GM19463 (cell line): ENCODE measurements at regions not wholly inside any gene's neighbourhood (a gene's known extent, or its start where the extent isn't known, plus 50 kb on each side); places are given as distances from the start of the nearest gene placed in this dataset.
"Not testable (repeated sequence)": the region's sequence is repeated elsewhere in the genome, so short reads cannot be mapped to it uniquely, and the experiment has no call there.

ENCODE experiments used
- ATAC-seq: cut with Tn5 transposase; IDR thresholded peaks from one replicate; pipeline ENCODE4 v1.9.1; 2021; ENCODE audit warnings: mild to moderate bottlenecking, moderate library complexity; ENCODE audit not compliant: unreplicated experiment

GRCh38 chr2:190005513-190005912 is 57.0 kb downstream of the MSTN start:
- no peak for ATAC-seq

GRCh38 chr2:189999661-190000060 is 62.9 kb downstream of the MSTN start:
- ATAC-seq, result no peak

GRCh38 chr2:189998665-189999064 is 63.9 kb downstream of the MSTN start:
- ATAC-seq, result not testable (repeated sequence)

- no peak for ATAC-seq
Measured at GRCh38 chr2:189997016-189997415, 65.5 kb downstream of the MSTN start.

- no peak for ATAC-seq
Measured at GRCh38 chr2:189995679-189996078, 66.8 kb downstream of the MSTN start.

- no peak for ATAC-seq
Measured at GRCh38 chr2:189982780-189983394, 79.6 kb downstream of the MSTN start.

GRCh38 chr2:189982087-189982486 is 80.4 kb downstream of the MSTN start:
- no peak for ATAC-seq

- not testable (repeated sequence) for ATAC-seq
Measured at GRCh38 chr2:189976488-189976887, 86.0 kb downstream of the MSTN start.

GRCh38 chr2:189960346-189960745 is 102.2 kb downstream of the MSTN start:
- no peak for ATAC-seq

GRCh38 chr2:189959450-189959849 is 103.1 kb downstream of the MSTN start:
- ATAC-seq, result no peak

GRCh38 chr2:189954989-189955388 is 107.5 kb downstream of the MSTN start:
- peak; percentile 57 for ATAC-seq

GRCh38 chr2:189952536-189953109 is 109.9 kb downstream of the MSTN start:
- peak; percentile 84 for ATAC-seq

- no peak for ATAC-seq
Measured at GRCh38 chr2:189951791-189952535, 110.6 kb downstream of the MSTN start.

GRCh38 chr2:189943009-189943408 is 119.5 kb downstream of the MSTN start:
- ATAC-seq, result no peak

- no peak for ATAC-seq
Measured at GRCh38 chr2:189940913-189941312, 121.6 kb downstream of the MSTN start.

GRCh38 chr2:189937691-189938090 is 124.8 kb downstream of the MSTN start:
- ATAC-seq, result no peak

- no peak for ATAC-seq
Measured at GRCh38 chr2:189933911-189934399, 128.6 kb downstream of the MSTN start.

- peak; percentile 96 for ATAC-seq
Measured at GRCh38 chr2:189933041-189933440, 129.5 kb downstream of the MSTN start.

- no peak for ATAC-seq
Measured at GRCh38 chr2:189927823-189928222, 134.7 kb downstream of the MSTN start.
